Activated naive CD4-positive, alpha-beta T cell treated with anti-CD3 and anti-CD28 coated beads, Interleukin-2, amount 50 U/mL, for 24 hours (primary cell): ENCODE measurements at regions not wholly inside any gene's neighbourhood (a gene's known extent, or its start where the extent isn't known, plus 50 kb on each side); places are given as distances from the start of the nearest gene placed in this dataset.
"Not testable (repeated sequence)": the region's sequence is repeated elsewhere in the genome, so short reads cannot be mapped to it uniquely, and the experiment has no call there.

Experiments used
- H3K27ac Mint-ChIP-seq: one replicate; pipeline ENCODE4 v1.8.0; 2021; ENCODE audit warnings: mild to moderate bottlenecking, mixed read lengths
- H3K27me3 Mint-ChIP-seq: one replicate; pipeline ENCODE4 v1.8.0; 2021; ENCODE audit warnings: mixed read lengths
- H3K36me3 Mint-ChIP-seq: one replicate; pipeline ENCODE4 v1.8.0; 2021; ENCODE audit warnings: mixed read lengths
- H3K4me1 Mint-ChIP-seq: one replicate; pipeline ENCODE4 v1.8.0; 2021; ENCODE audit warnings: mixed read lengths
- H3K4me3 Mint-ChIP-seq: one replicate; pipeline ENCODE4 v1.8.0; 2021; ENCODE audit warnings: mild to moderate bottlenecking, mixed read lengths
- H3K9me3 Mint-ChIP-seq: one replicate; pipeline ENCODE4 v1.8.0; 2021; ENCODE audit warnings: mixed read lengths

- H3K4me3 Mint-ChIP-seq = no peak overlapping the region
- no peaks in the 10 kb centered on the region for H3K9me3 Mint-ChIP-seq
- no peak overlapping the region for H3K27ac Mint-ChIP-seq
- no peaks in the 10 kb centered on the region for H3K4me1 Mint-ChIP-seq
- H3K36me3 Mint-ChIP-seq = no peaks in the 10 kb centered on the region
- H3K27me3 Mint-ChIP-seq = peaks cover 13% of the 10 kb centered on the region
These were observed 50.0 kb upstream of the ABLIM1 start for GRCh38 chr10:114708084-114708483.

GRCh38 chr10:114708717-114709335 is 50.8 kb upstream of the ABLIM1 start:
- Mint-ChIP-seq H3K4me3 (no peak overlapping the region), H3K27me3 (peaks cover 16% of the 10 kb centered on the region), H3K27ac (no peak overlapping the region), H3K4me1 (no peaks in the 10 kb centered on the region), H3K9me3 (no peaks in the 10 kb centered on the region), H3K36me3 (no peaks in the 10 kb centered on the region)

- Mint-ChIP-seq H3K36me3 (no peaks in the 10 kb centered on the region), H3K9me3 (no peaks in the 10 kb centered on the region), H3K4me3 (no peak overlapping the region), H3K4me1 (no peaks in the 10 kb centered on the region), H3K27ac (no peak overlapping the region), H3K27me3 (peaks cover 16% of the 10 kb centered on the region)
These were observed 51.9 kb upstream of the ABLIM1 start for GRCh38 chr10:114709984-114710383.

GRCh38 chr10:114711176-114711868 is 53.2 kb upstream of the ABLIM1 start:
- Mint-ChIP-seq H3K27ac (no peak overlapping the region), H3K27me3 (peaks cover 16% of the 10 kb centered on the region), H3K4me3 (no peak overlapping the region), H3K36me3 (no peaks in the 10 kb centered on the region), H3K9me3 (no peaks in the 10 kb centered on the region), H3K4me1 (no peaks in the 10 kb centered on the region)

- H3K27me3 Mint-ChIP-seq = peaks cover 15% of the 10 kb centered on the region
- no peaks in the 10 kb centered on the region for H3K4me1 Mint-ChIP-seq
- no peak overlapping the region for H3K27ac Mint-ChIP-seq
These were observed 53.8 kb upstream of the ABLIM1 start for GRCh38 chr10:114711869-114712250.

GRCh38 chr10:114713525-114714090 is 55.5 kb upstream of the ABLIM1 start:
- H3K4me3 Mint-ChIP-seq = no peak overlapping the region
- H3K4me1 Mint-ChIP-seq = no peaks in the 10 kb centered on the region
- no peaks in the 10 kb centered on the region for H3K9me3 Mint-ChIP-seq
- no peak overlapping the region for H3K27ac Mint-ChIP-seq
- peaks cover 14% of the 10 kb centered on the region for H3K27me3 Mint-ChIP-seq
- no peaks in the 10 kb centered on the region for H3K36me3 Mint-ChIP-seq

More at GRCh38 chr10:114711869-114712250, 53.8 kb upstream of the ABLIM1 start:
- Mint-ChIP-seq H3K9me3 (no peaks in the 10 kb centered on the region), H3K36me3 (no peaks in the 10 kb centered on the region), H3K4me3 (no peak overlapping the region)

- H3K27me3 Mint-ChIP-seq = peaks cover 14% of the 10 kb centered on the region
- H3K4me1 Mint-ChIP-seq = no peaks in the 10 kb centered on the region
- no peak overlapping the region for H3K4me3 Mint-ChIP-seq
- H3K27ac Mint-ChIP-seq = no peak overlapping the region
- no peaks in the 10 kb centered on the region for H3K36me3 Mint-ChIP-seq
- H3K9me3 Mint-ChIP-seq = no peaks in the 10 kb centered on the region
These were observed 56.2 kb upstream of the ABLIM1 start for GRCh38 chr10:114714281-114714741.

GRCh38 chr10:114715171-114715670 is 57.1 kb upstream of the ABLIM1 start:
- no peaks in the 10 kb centered on the region for H3K36me3 Mint-ChIP-seq
- H3K4me3 Mint-ChIP-seq = no peak overlapping the region
- H3K27me3 Mint-ChIP-seq = peaks cover 14% of the 10 kb centered on the region
- H3K4me1 Mint-ChIP-seq = no peaks in the 10 kb centered on the region
- H3K27ac Mint-ChIP-seq = no peak overlapping the region
- H3K9me3 Mint-ChIP-seq = no peaks in the 10 kb centered on the region

GRCh38 chr10:114716811-114717404 is 58.8 kb upstream of the ABLIM1 start:
- Mint-ChIP-seq H3K4me3 (no peak overlapping the region), H3K27me3 (peaks cover 14% of the 10 kb centered on the region), H3K36me3 (no peaks in the 10 kb centered on the region), H3K4me1 (no peaks in the 10 kb centered on the region), H3K27ac (no peak overlapping the region), H3K9me3 (no peaks in the 10 kb centered on the region)

- H3K9me3 Mint-ChIP-seq, H3K4me1 Mint-ChIP-seq, H3K4me3 Mint-ChIP-seq, H3K27ac Mint-ChIP-seq, H3K36me3 Mint-ChIP-seq, H3K27me3 Mint-ChIP-seq: not testable (repeated sequence)
These were observed 59.8 kb upstream of the ABLIM1 start for GRCh38 chr10:114717881-114718280.

- no peaks in the 10 kb centered on the region for H3K4me1 Mint-ChIP-seq
- H3K9me3 Mint-ChIP-seq = no peaks in the 10 kb centered on the region
- H3K27ac Mint-ChIP-seq = no peak overlapping the region
- peaks cover 5% of the 10 kb centered on the region for H3K27me3 Mint-ChIP-seq
- H3K36me3 Mint-ChIP-seq = no peaks in the 10 kb centered on the region
- H3K4me3 Mint-ChIP-seq = no peak overlapping the region
These were observed 60.3 kb upstream of the ABLIM1 start for GRCh38 chr10:114718374-114718773.

- H3K4me1 Mint-ChIP-seq = no peaks in the 10 kb centered on the region
- H3K36me3 Mint-ChIP-seq = no peaks in the 10 kb centered on the region
- peaks cover 2% of the 10 kb centered on the region for H3K27me3 Mint-ChIP-seq
- H3K27ac Mint-ChIP-seq = no peak overlapping the region
- H3K4me3 Mint-ChIP-seq = no peak overlapping the region
- no peaks in the 10 kb centered on the region for H3K9me3 Mint-ChIP-seq
These were observed 61.2 kb upstream of the ABLIM1 start for GRCh38 chr10:114719311-114719710.

- not testable (repeated sequence) for H3K9me3 Mint-ChIP-seq, H3K4me3 Mint-ChIP-seq, H3K36me3 Mint-ChIP-seq, H3K27ac Mint-ChIP-seq, H3K27me3 Mint-ChIP-seq, H3K4me1 Mint-ChIP-seq
These were observed 61.9 kb upstream of the ABLIM1 start for GRCh38 chr10:114720023-114720422.

GRCh38 chr10:114720685-114721278 is 62.7 kb upstream of the ABLIM1 start:
- H3K4me3 Mint-ChIP-seq = no peak overlapping the region
- no peaks in the 10 kb centered on the region for H3K4me1 Mint-ChIP-seq
- no peak overlapping the region for H3K27ac Mint-ChIP-seq
- no peaks in the 10 kb centered on the region for H3K9me3 Mint-ChIP-seq
- peaks cover 2% of the 10 kb centered on the region for H3K27me3 Mint-ChIP-seq
- H3K36me3 Mint-ChIP-seq = no peaks in the 10 kb centered on the region

- not testable (repeated sequence) for H3K4me1 Mint-ChIP-seq, H3K36me3 Mint-ChIP-seq, H3K4me3 Mint-ChIP-seq, H3K27me3 Mint-ChIP-seq, H3K9me3 Mint-ChIP-seq, H3K27ac Mint-ChIP-seq
These were observed 64.1 kb upstream of the ABLIM1 start for GRCh38 chr10:114722136-114722535.

- H3K9me3 Mint-ChIP-seq = no peaks in the 10 kb centered on the region
- H3K4me3 Mint-ChIP-seq = no peak overlapping the region
- H3K4me1 Mint-ChIP-seq = no peaks in the 10 kb centered on the region
- H3K27me3 Mint-ChIP-seq = peaks cover 2% of the 10 kb centered on the region
- H3K36me3 Mint-ChIP-seq = no peaks in the 10 kb centered on the region
- H3K27ac Mint-ChIP-seq = no peak overlapping the region
These were observed 65.3 kb upstream of the ABLIM1 start for GRCh38 chr10:114723361-114723760.
